ENCODE measurements at regions not wholly inside any gene's neighbourhood (a gene's known extent, or its start where the extent isn't known, plus 50 kb on each side); places are given as distances from the start of the nearest gene placed in this dataset.

- 58% methylated on average over 4 of the region's 4 CpGs for WGBS
- Histone ChIP-seq H3K9me3 (no peaks in the 10 kb centered on the region), H3K27me3 (replicated peaks; ENCODE audit: insufficient read depth) (no peaks in the 10 kb centered on the region), H3K27ac (no peak overlapping the region), H3K4me3 (no peak overlapping the region), H3K36me3 (no peaks in the 10 kb centered on the region), H3K4me1 (replicated peaks) (no peaks in the 10 kb centered on the region)
- DNase-seq (ENCODE audit: low spot score): no peak
- intact Hi-C loops (cut with DNase I): loop anchor here (10.0 kb wide), 2 partner anchors 335 to 885 kb away; partner anchors contain the start of gene TGFB2
- TF ChIP-seq POLR2AphosphoS5 (IDR thresholded peaks at IDR 0.05) (no peak), CTCF (IDR thresholded peaks at IDR 0.05) (no peak), POLR2A (IDR thresholded peaks at IDR 0.05) (no peak)
These were observed 335.0 kb downstream of the TGFB2 start for GRCh38 chr1:218679988-218680748.

GRCh38 chr1:218683242-218683641, 338.1 kb downstream of the TGFB2 start:
- no peaks in the 10 kb centered on the region for H3K4me1 ChIP-seq (replicated peaks)
- 49% methylated on average over 2 of the region's 2 CpGs for WGBS
- no peaks in the 10 kb centered on the region for H3K27me3 ChIP-seq (replicated peaks; ENCODE audit: insufficient read depth)
- no peaks in the 10 kb centered on the region for H3K9me3 ChIP-seq
- no peak overlapping the region for H3K4me3 ChIP-seq
- intact Hi-C loops (cut with DNase I): loop anchor here (10.0 kb wide), 2 partner anchors 338 to 882 kb away; partner anchors contain the start of gene TGFB2
- H3K27ac ChIP-seq: no peak overlapping the region
- DNase-seq (ENCODE audit: low spot score): no peak
- TF ChIP-seq CTCF (IDR thresholded peaks at IDR 0.05): no peak
- no peak for TF ChIP-seq POLR2A (IDR thresholded peaks at IDR 0.05)
- TF ChIP-seq POLR2AphosphoS5 (IDR thresholded peaks at IDR 0.05): no peak
- H3K36me3 ChIP-seq: no peaks in the 10 kb centered on the region

GRCh38 chr1:218686258-218686657, 341.1 kb downstream of the TGFB2 start:
- no peaks in the 10 kb centered on the region for H3K36me3 ChIP-seq
- TF ChIP-seq POLR2AphosphoS5 (IDR thresholded peaks at IDR 0.05) (no peak), CTCF (IDR thresholded peaks at IDR 0.05) (no peak), POLR2A (IDR thresholded peaks at IDR 0.05) (no peak)
- no peak overlapping the region for H3K27ac ChIP-seq
- H3K9me3 ChIP-seq: no peaks in the 10 kb centered on the region
- intact Hi-C loops (cut with DNase I): loop anchor here (10.0 kb wide), 2 partner anchors 341 to 879 kb away; partner anchors contain the start of gene TGFB2
- no peaks in the 10 kb centered on the region for H3K4me1 ChIP-seq (replicated peaks)
- no peak overlapping the region for H3K4me3 ChIP-seq
- DNase-seq (ENCODE audit: low spot score): no peak
- H3K27me3 ChIP-seq (replicated peaks; ENCODE audit: insufficient read depth): no peaks in the 10 kb centered on the region

- 64% methylated on average over 1 of the region's 1 CpG for WGBS
- Histone ChIP-seq H3K27ac (no peak overlapping the region), H3K36me3 (no peaks in the 10 kb centered on the region), H3K9me3 (no peaks in the 10 kb centered on the region), H3K27me3 (replicated peaks; ENCODE audit: insufficient read depth) (no peaks in the 10 kb centered on the region), H3K4me3 (no peak overlapping the region), H3K4me1 (replicated peaks) (no peaks in the 10 kb centered on the region)
- DNase-seq (ENCODE audit: low spot score): no peak
- intact Hi-C loops (cut with DNase I): loop anchor here (10.0 kb wide), 2 partner anchors 342 to 878 kb away; partner anchors contain the start of gene TGFB2
- no peak for TF ChIP-seq POLR2A (IDR thresholded peaks at IDR 0.05)
- no peak for TF ChIP-seq POLR2AphosphoS5 (IDR thresholded peaks at IDR 0.05)
- no peak for TF ChIP-seq CTCF (IDR thresholded peaks at IDR 0.05)
These were observed 341.6 kb downstream of the TGFB2 start for GRCh38 chr1:218686761-218687160.

- H3K27me3 ChIP-seq (replicated peaks; ENCODE audit: insufficient read depth): no peaks in the 10 kb centered on the region
- H3K36me3 ChIP-seq: no peaks in the 10 kb centered on the region
- no peak for DNase-seq (ENCODE audit: low spot score)
- intact Hi-C loops (cut with DNase I): no loop called here
- WGBS: 73% methylated on average over 2 of the region's 2 CpGs
- H3K9me3 ChIP-seq: no peaks in the 10 kb centered on the region
- TF ChIP-seq POLR2A (IDR thresholded peaks at IDR 0.05) (no peak), CTCF (IDR thresholded peaks at IDR 0.05) (no peak), POLR2AphosphoS5 (IDR thresholded peaks at IDR 0.05) (no peak)
- H3K27ac ChIP-seq: no peak overlapping the region
- H3K4me1 ChIP-seq (replicated peaks): no peaks in the 10 kb centered on the region
- H3K4me3 ChIP-seq: no peak overlapping the region
These were observed 347.7 kb downstream of the TGFB2 start for GRCh38 chr1:218692808-218693207.
